ENCODE measurements at regions not wholly inside any gene's neighbourhood (a gene's known extent, or its start where the extent isn't known, plus 50 kb on each side); places are given as distances from the start of the nearest gene placed in this dataset.
"Not testable (repeated sequence)": the region's sequence is repeated elsewhere in the genome, so short reads cannot be mapped to it uniquely, and the experiment has no call there.

GRCh38 chr5:1658665-1659064 is 134.9 kb upstream of the LPCAT1 start:
- H3K27ac ChIP-seq: no peak overlapping the region
- H3K4me3 ChIP-seq: no peak overlapping the region

- Histone ChIP-seq H3K4me3 (no peak overlapping the region), H3K27ac (no peak overlapping the region)
Measured at GRCh38 chr5:1657161-1657741, 133.5 kb upstream of the LPCAT1 start.

- no peak overlapping the region for H3K4me3 ChIP-seq
- H3K27ac ChIP-seq: no peak overlapping the region
Measured at GRCh38 chr5:1656271-1656975, 132.7 kb upstream of the LPCAT1 start.

GRCh38 chr5:1655496-1656270 is 131.9 kb upstream of the LPCAT1 start:
- H3K27ac ChIP-seq: no peak overlapping the region
- H3K4me3 ChIP-seq: no peak overlapping the region

GRCh38 chr5:1654786-1655495 is 131.2 kb upstream of the LPCAT1 start:
- H3K4me3 ChIP-seq: no peak overlapping the region
- H3K27ac ChIP-seq: no peak overlapping the region

- not testable (repeated sequence) for H3K27ac ChIP-seq, H3K4me3 ChIP-seq
Measured at GRCh38 chr5:1653698-1654651, 130.2 kb upstream of the LPCAT1 start.

- Histone ChIP-seq H3K4me3 (no peak overlapping the region), H3K27ac (no peak overlapping the region)
Measured at GRCh38 chr5:1652873-1653697, 129.3 kb upstream of the LPCAT1 start.

- Histone ChIP-seq H3K4me3 (no peak overlapping the region), H3K27ac (no peak overlapping the region)
Measured at GRCh38 chr5:1651971-1652872, 128.5 kb upstream of the LPCAT1 start.

GRCh38 chr5:1651250-1651649 is 127.5 kb upstream of the LPCAT1 start:
- Histone ChIP-seq H3K4me3 (no peak overlapping the region), H3K27ac (no peak overlapping the region)

GRCh38 chr5:1649554-1649953 is 125.8 kb upstream of the LPCAT1 start:
- H3K4me3 ChIP-seq: no peak overlapping the region
- no peak overlapping the region for H3K27ac ChIP-seq

GRCh38 chr5:1648806-1649205 is 125.0 kb upstream of the LPCAT1 start:
- Histone ChIP-seq H3K27ac (no peak overlapping the region), H3K4me3 (no peak overlapping the region)

GRCh38 chr5:1647580-1647979 is 123.8 kb upstream of the LPCAT1 start:
- no peak overlapping the region for H3K27ac ChIP-seq
- no peak overlapping the region for H3K4me3 ChIP-seq

- H3K4me3 ChIP-seq: peak overlapping the region in 1 of 7 experiments; percentile 15
- no peak overlapping the region for H3K27ac ChIP-seq
Measured at GRCh38 chr5:1644810-1645571, 121.2 kb upstream of the LPCAT1 start.

GRCh38 chr5:1644393-1644809 is 120.6 kb upstream of the LPCAT1 start:
- not testable (repeated sequence) for H3K4me3 ChIP-seq, H3K27ac ChIP-seq

GRCh38 chr5:1643651-1644392 is 120.1 kb upstream of the LPCAT1 start:
- no peak overlapping the region for H3K4me3 ChIP-seq
- H3K27ac ChIP-seq: no peak overlapping the region

- Histone ChIP-seq H3K4me3 (no peak overlapping the region), H3K27ac (no peak overlapping the region)
Measured at GRCh38 chr5:1642621-1643061, 118.9 kb upstream of the LPCAT1 start.
